Mammary epithelial cell (primary cell): ENCODE measurements at regions not wholly inside any gene's neighbourhood (a gene's known extent, or its start where the extent isn't known, plus 50 kb on each side); places are given as distances from the start of the nearest gene placed in this dataset.

Experiments used
- EZH2 ChIP-seq: IDR thresholded peaks from 2 replicates; pipeline ENCODE4 v1.6.1; 2012; ENCODE audit warnings: low read length, inconsistent platforms, borderline replicate concordance
- TF ChIP-seq, protein P1 (sequence below), 2 donors: IDR thresholded peaks in 1 of 2; conservative IDR thresholded peaks in 1 of 2; 2 replicates each; pipeline ENCODE4 v1.5.1; 2011 to 2012; ENCODE audit warnings: inconsistent platforms in 2 of 2, low read length in 2 of 2, mild to moderate bottlenecking in 2 of 2, control low read depth in 1 of 2, low read depth in 1 of 2; ENCODE audit not compliant: insufficient read depth in 1 of 2; ENCODE audit errors: extremely low read depth in 1 of 2

DNA sequence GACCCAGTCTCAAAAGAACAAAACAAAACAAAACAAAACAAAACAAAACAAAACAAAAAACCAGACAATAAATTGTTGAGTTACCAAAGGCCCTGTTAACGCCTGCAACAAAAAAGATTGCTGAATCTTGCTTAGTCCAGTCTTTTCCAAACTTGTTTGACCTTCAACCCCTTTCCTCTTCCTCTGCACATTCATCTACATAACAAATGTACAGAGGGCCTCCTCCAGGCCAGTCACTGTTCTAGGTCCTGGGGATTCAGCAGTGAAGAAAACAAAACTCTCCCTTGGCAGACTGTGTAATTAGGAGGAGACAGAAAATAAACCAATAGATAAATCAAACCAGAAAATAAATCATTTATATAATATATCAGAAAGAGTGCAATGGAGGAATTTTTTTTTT lies 294.0 kb upstream of the ADGRL2 start:
- TF ChIP-seq, protein P1, sequence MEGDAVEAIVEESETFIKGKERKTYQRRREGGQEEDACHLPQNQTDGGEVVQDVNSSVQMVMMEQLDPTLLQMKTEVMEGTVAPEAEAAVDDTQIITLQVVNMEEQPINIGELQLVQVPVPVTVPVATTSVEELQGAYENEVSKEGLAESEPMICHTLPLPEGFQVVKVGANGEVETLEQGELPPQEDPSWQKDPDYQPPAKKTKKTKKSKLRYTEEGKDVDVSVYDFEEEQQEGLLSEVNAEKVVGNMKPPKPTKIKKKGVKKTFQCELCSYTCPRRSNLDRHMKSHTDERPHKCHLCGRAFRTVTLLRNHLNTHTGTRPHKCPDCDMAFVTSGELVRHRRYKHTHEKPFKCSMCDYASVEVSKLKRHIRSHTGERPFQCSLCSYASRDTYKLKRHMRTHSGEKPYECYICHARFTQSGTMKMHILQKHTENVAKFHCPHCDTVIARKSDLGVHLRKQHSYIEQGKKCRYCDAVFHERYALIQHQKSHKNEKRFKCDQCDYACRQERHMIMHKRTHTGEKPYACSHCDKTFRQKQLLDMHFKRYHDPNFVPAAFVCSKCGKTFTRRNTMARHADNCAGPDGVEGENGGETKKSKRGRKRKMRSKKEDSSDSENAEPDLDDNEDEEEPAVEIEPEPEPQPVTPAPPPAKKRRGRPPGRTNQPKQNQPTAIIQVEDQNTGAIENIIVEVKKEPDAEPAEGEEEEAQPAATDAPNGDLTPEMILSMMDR (conservative IDR thresholded peaks at IDR 0.05 in 1 of 2, IDR thresholded peaks at IDR 0.05 in 1 of 2; ENCODE audit: extremely low read depth in 1 of 2, insufficient read depth in 1 of 2, low read depth in 1 of 2, low read length in 2 of 2): no peak
- no peak for TF ChIP-seq EZH2
